Neural cell (in vitro differentiated cells): ENCODE measurements at regions not wholly inside any gene's neighbourhood (a gene's known extent, or its start where the extent isn't known, plus 50 kb on each side); places are given as distances from the start of the nearest gene placed in this dataset.

ENCODE experiments used
- H2AFZ ChIP-seq: fragments of 200-600, 300-800 bp; sonication (generic), shearing (Covaris generic); 2 replicates; pipeline ENCODE4 v1.6.0; 2014; ENCODE audit warnings: low read depth, mild to moderate bottlenecking, antibody characterized with exemption, low read length, moderate library complexity
- H3F3A ChIP-seq: fragments of 200-600 bp; shearing (Covaris generic); 2 replicates; pipeline ENCODE4 v1.6.1; 2016; ENCODE audit warnings: mild to moderate bottlenecking, moderate library complexity, mixed read lengths, antibody characterized with exemption, low read length; ENCODE audit not compliant: insufficient read depth, poor library complexity, severe bottlenecking
- H3K27ac ChIP-seq: fragments of 200-600, 300-800 bp; sonication (generic), shearing (Covaris generic); 2 replicates; pipeline ENCODE4 v1.5.1; 2014; ENCODE audit warnings: mild to moderate bottlenecking, low read length, moderate library complexity
- H3K27me3 ChIP-seq: fragments of 300-800, 200-600 bp; sonication (generic), shearing (Covaris generic); 2 replicates; pipeline ENCODE4 v1.6.0; 2014; ENCODE audit warnings: mild to moderate bottlenecking, low read depth, low read length, moderate library complexity; ENCODE audit not compliant: insufficient read depth
- H3K36me3 ChIP-seq: fragments of 300-800, 200-600 bp; sonication (generic), shearing (Covaris generic); 2 replicates; pipeline ENCODE4 v1.5.1; 2014; ENCODE audit warnings: mild to moderate bottlenecking, antibody characterized with exemption, low read length, moderate library complexity; ENCODE audit not compliant: insufficient read depth
- H3K4me2 ChIP-seq: fragments of 300-800, 200-600 bp; sonication (generic), shearing (Covaris generic); 2 replicates; pipeline ENCODE4 v1.6.0; 2014; ENCODE audit warnings: mild to moderate bottlenecking, low read length
- H3K4me3 ChIP-seq: fragments of 300-800, 200-600 bp; sonication (generic), shearing (Covaris generic); 2 replicates; pipeline ENCODE4 v1.5.1; 2014; ENCODE audit warnings: mild to moderate bottlenecking, low read length, moderate library complexity
- H3K79me2 ChIP-seq: fragments of 200-600 bp; shearing (Covaris generic); replicated peaks from 2 replicates; pipeline ENCODE4 v1.6.0; 2014; ENCODE audit warnings: mild to moderate bottlenecking, low read length, moderate library complexity; ENCODE audit not compliant: insufficient read depth
- H3K9ac ChIP-seq: fragments of 300-800, 200-600 bp; sonication (generic), shearing (Covaris generic); 2 replicates; pipeline ENCODE4 v1.6.1; 2016; ENCODE audit warnings: mild to moderate bottlenecking, low read length, mixed read lengths
- H3K9me2 ChIP-seq: fragments of 200-600 bp; shearing (Covaris generic); 2 replicates; pipeline ENCODE4 v1.6.1; 2016; ENCODE audit warnings: mild to moderate bottlenecking, low read length, mixed read lengths; ENCODE audit not compliant: insufficient read depth
- H3K9me3 ChIP-seq: fragments of 200-600, 300-800 bp; sonication (generic), shearing (Covaris generic); 2 replicates; pipeline ENCODE4 v1.6.1; 2016; ENCODE audit warnings: mild to moderate bottlenecking, mixed run types, low read length, moderate library complexity, mixed read lengths
- H4K20me1 ChIP-seq: fragments of 200-600 bp; shearing (Covaris generic); 2 replicates; pipeline ENCODE4 v1.6.1; 2016; ENCODE audit warnings: mild to moderate bottlenecking, mixed run types; ENCODE audit not compliant: insufficient read depth
- CTCF ChIP-seq: fragments of 450-650 bp; IDR thresholded peaks from 2 replicates; pipeline ENCODE4 v1.5.1; 2014; ENCODE audit warnings: antibody characterized with exemption, mild to moderate bottlenecking, moderate library complexity; ENCODE audit not compliant: poor library complexity, severe bottlenecking
- EP300 ChIP-seq: fragments of 450-650 bp; conservative IDR thresholded peaks from 2 replicates; pipeline ENCODE4 v1.6.1; 2014; ENCODE audit warnings: antibody characterized with exemption, mild to moderate bottlenecking, moderate library complexity; ENCODE audit not compliant: poor library complexity, severe bottlenecking
- EZH2 ChIP-seq: fragments of 200-600, 300-800 bp; shearing (Covaris generic), sonication (generic); IDR thresholded peaks from 2 replicates; pipeline ENCODE4 v1.6.1; 2014; ENCODE audit warnings: antibody characterized with exemption, low read length, borderline replicate concordance, mild to moderate bottlenecking; ENCODE audit not compliant: insufficient read depth, poor library complexity, severe bottlenecking
- MXI1 ChIP-seq: fragments of 450-650 bp; conservative IDR thresholded peaks from 2 replicates; pipeline ENCODE4 v1.6.1; 2014; ENCODE audit warnings: antibody characterized with exemption, mild to moderate bottlenecking; ENCODE audit not compliant: poor library complexity, severe bottlenecking
- POLR2AphosphoS5 ChIP-seq: IDR thresholded peaks from 2 replicates; pipeline ENCODE4 v1.6.1; 2012
- RAD21 ChIP-seq: fragments of 450-650 bp; conservative IDR thresholded peaks from 2 replicates; pipeline ENCODE4 v1.6.1; 2014; ENCODE audit warnings: antibody characterized with exemption, mild to moderate bottlenecking, moderate library complexity
- SMC3 ChIP-seq: fragments of 450-650 bp; conservative IDR thresholded peaks from 2 replicates; pipeline ENCODE4 v1.6.1; 2014; ENCODE audit warnings: antibody characterized with exemption, mild to moderate bottlenecking, moderate library complexity; ENCODE audit not compliant: poor library complexity
- TAF1 ChIP-seq: IDR thresholded peaks from 2 replicates; pipeline ENCODE4 v1.6.1; 2012; ENCODE audit warnings: low read depth
- TF ChIP-seq, protein P1 (sequence below): IDR thresholded peaks from 2 replicates; pipeline ENCODE4 v1.6.1; 2012; ENCODE audit warnings: borderline replicate concordance

DNA sequence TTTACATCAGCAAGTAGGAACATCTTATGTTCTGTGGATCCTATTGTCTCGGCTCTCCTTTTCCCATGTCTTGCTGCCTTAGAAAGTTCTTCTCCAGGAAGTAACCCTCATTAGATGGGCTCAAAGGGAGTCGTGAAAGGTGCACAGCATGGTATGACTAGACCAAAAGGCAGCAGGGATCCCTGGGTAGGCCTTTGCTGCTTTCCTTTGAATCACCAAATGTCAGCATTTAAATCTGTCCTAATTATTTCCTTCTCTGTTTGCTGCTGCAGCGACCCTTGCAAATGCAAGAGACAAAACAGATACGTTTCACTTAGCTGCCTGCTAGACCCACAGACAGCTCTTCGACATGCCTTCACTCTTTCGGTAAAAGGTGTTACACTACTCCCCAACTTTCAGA is 218.4 kb downstream of the ACTL7B start:
- Histone ChIP-seq H4K20me1 (no peaks in the 10 kb centered on the region), H3K9me3 (no peaks in the 10 kb centered on the region), H3K36me3 (no peaks in the 10 kb centered on the region), H3K27ac (no peak overlapping the region), H3K4me2 (no peak overlapping the region), H3K9me2 (no peaks in the 10 kb centered on the region), H3F3A (no peaks in the 10 kb centered on the region), H3K27me3 (no peaks in the 10 kb centered on the region), H3K9ac (no peak overlapping the region), H2AFZ (no peak overlapping the region), H3K4me3 (no peak overlapping the region), H3K79me2 (no peaks in the 10 kb centered on the region)
- TF ChIP-seq, protein P1, sequence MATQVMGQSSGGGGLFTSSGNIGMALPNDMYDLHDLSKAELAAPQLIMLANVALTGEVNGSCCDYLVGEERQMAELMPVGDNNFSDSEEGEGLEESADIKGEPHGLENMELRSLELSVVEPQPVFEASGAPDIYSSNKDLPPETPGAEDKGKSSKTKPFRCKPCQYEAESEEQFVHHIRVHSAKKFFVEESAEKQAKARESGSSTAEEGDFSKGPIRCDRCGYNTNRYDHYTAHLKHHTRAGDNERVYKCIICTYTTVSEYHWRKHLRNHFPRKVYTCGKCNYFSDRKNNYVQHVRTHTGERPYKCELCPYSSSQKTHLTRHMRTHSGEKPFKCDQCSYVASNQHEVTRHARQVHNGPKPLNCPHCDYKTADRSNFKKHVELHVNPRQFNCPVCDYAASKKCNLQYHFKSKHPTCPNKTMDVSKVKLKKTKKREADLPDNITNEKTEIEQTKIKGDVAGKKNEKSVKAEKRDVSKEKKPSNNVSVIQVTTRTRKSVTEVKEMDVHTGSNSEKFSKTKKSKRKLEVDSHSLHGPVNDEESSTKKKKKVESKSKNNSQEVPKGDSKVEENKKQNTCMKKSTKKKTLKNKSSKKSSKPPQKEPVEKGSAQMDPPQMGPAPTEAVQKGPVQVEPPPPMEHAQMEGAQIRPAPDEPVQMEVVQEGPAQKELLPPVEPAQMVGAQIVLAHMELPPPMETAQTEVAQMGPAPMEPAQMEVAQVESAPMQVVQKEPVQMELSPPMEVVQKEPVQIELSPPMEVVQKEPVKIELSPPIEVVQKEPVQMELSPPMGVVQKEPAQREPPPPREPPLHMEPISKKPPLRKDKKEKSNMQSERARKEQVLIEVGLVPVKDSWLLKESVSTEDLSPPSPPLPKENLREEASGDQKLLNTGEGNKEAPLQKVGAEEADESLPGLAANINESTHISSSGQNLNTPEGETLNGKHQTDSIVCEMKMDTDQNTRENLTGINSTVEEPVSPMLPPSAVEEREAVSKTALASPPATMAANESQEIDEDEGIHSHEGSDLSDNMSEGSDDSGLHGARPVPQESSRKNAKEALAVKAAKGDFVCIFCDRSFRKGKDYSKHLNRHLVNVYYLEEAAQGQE, result no peak
- no peak for TF ChIP-seq MXI1
- no peak for TF ChIP-seq EZH2
- no peak for TF ChIP-seq TAF1
- no peak for TF ChIP-seq CTCF
- no peak for TF ChIP-seq RAD21
- no peak for TF ChIP-seq POLR2AphosphoS5
- no peak for TF ChIP-seq SMC3
- TF ChIP-seq EP300, result no peak

GRCh38 chr9:108636013-108636412 is 219.8 kb downstream of the ACTL7B start:
- no peaks in the 10 kb centered on the region for H3K9me3 ChIP-seq
- H3K9ac ChIP-seq, result no peak overlapping the region
- no peak overlapping the region for H3K4me2 ChIP-seq
- no peak overlapping the region for H3K4me3 ChIP-seq
- H3K79me2 ChIP-seq, result no peaks in the 10 kb centered on the region
- H3K9me2 ChIP-seq, result no peaks in the 10 kb centered on the region
- H4K20me1 ChIP-seq, result no peaks in the 10 kb centered on the region
- no peaks in the 10 kb centered on the region for H3K27me3 ChIP-seq
- H3K27ac ChIP-seq, result no peak overlapping the region
- TF ChIP-seq RAD21 (no peak), EP300 (no peak), CTCF (no peak), POLR2AphosphoS5 (no peak), TAF1 (no peak), SMC3 (no peak), MXI1 (no peak)
- TF ChIP-seq, protein P1, result no peak
- no peak overlapping the region for H2AFZ ChIP-seq
- no peaks in the 10 kb centered on the region for H3K36me3 ChIP-seq
- H3F3A ChIP-seq, result no peaks in the 10 kb centered on the region
